Neural progenitor cell (in vitro differentiated cells): ENCODE measurements at regions not wholly inside any gene's neighbourhood (a gene's known extent, or its start where the extent isn't known, plus 50 kb on each side); places are given as distances from the start of the nearest gene placed in this dataset.

ENCODE experiments used
- DNase-seq: peaks from one replicate; pipeline ENCODE4 v3.0.0-alpha.2; 2016; ENCODE audit warnings: low spot score
- H2AFZ ChIP-seq: fragments of 200-600 bp; sonication (generic); replicated peaks from 2 replicates; pipeline ENCODE4 v1.6.1; 2016; ENCODE audit warnings: antibody characterized with exemption
- H3F3A ChIP-seq: fragments of 200-600 bp; sonication (generic); 2 replicates; pipeline ENCODE4 v1.6.1; 2016; ENCODE audit warnings: antibody characterized with exemption, low read depth
- H3K27ac ChIP-seq: fragments of 200-600 bp; sonication (generic); 2 replicates; pipeline ENCODE4 v1.5.1; 2016; ENCODE audit warnings: mild to moderate bottlenecking
- H3K27me3 ChIP-seq: fragments of 200-600 bp; sonication (generic); 2 replicates; pipeline ENCODE4 v1.6.1; 2016; ENCODE audit warnings: mild to moderate bottlenecking, moderate library complexity
- H3K36me3 ChIP-seq: fragments of 200-600 bp; sonication (generic); 2 replicates; pipeline ENCODE4 v1.5.1; 2016
- H3K4me1 ChIP-seq: fragments of 200-600 bp; sonication (generic); 2 replicates; pipeline ENCODE4 v1.6.1; 2016; ENCODE audit warnings: mixed run types
- H3K4me2 ChIP-seq: fragments of 200-600 bp; sonication (generic); 2 replicates; pipeline ENCODE4 v1.6.1; 2016
- H3K4me3 ChIP-seq: fragments of 200-600 bp; sonication (generic); 2 replicates; pipeline ENCODE4 v1.5.1; 2016
- H3K79me2 ChIP-seq: fragments of 200-600 bp; sonication (generic); 2 replicates; pipeline ENCODE4 v1.6.1; 2016; ENCODE audit warnings: low read depth
- H3K9ac ChIP-seq: fragments of 200-600 bp; sonication (generic); 2 replicates; pipeline ENCODE4 v1.6.1; 2016
- H3K9me3 ChIP-seq: fragments of 200-600 bp; sonication (generic); 2 replicates; pipeline ENCODE4 v1.5.1; 2016; ENCODE audit warnings: low read depth
- H4K20me1 ChIP-seq: fragments of 200-600 bp; sonication (generic); 2 replicates; pipeline ENCODE4 v1.6.1; 2016; ENCODE audit warnings: low read depth
- H3K27ac Mint-ChIP-seq: 3 replicates; pipeline ENCODE4 v1.8.0; 2021; ENCODE audit warnings: mixed read lengths
- H3K27me3 Mint-ChIP-seq: 2 replicates; pipeline ENCODE4 v1.8.0; 2022; ENCODE audit warnings: low read depth, mild to moderate bottlenecking, inconsistent platforms, moderate library complexity, mixed read lengths; ENCODE audit not compliant: insufficient read depth
- H3K36me3 Mint-ChIP-seq: 3 replicates; pipeline ENCODE4 v1.8.0; 2021; ENCODE audit warnings: mixed read lengths
- H3K4me1 Mint-ChIP-seq: 3 replicates; pipeline ENCODE4 v1.8.0; 2021; ENCODE audit warnings: mixed read lengths
- H3K4me3 Mint-ChIP-seq: 3 replicates; pipeline ENCODE4 v1.8.0; 2021; ENCODE audit warnings: mild to moderate bottlenecking, moderate library complexity, mixed read lengths
- H3K9me3 Mint-ChIP-seq: 3 replicates; pipeline ENCODE4 v1.8.0; 2020; ENCODE audit warnings: mixed read lengths
- EZH2 ChIP-seq: fragments of 200-600 bp; sonication (generic); IDR thresholded peaks from 2 replicates; pipeline ENCODE4 v1.6.1; 2017; ENCODE audit warnings: antibody characterized with exemption, mild to moderate bottlenecking, moderate library complexity
- EZH2phosphoT487 ChIP-seq: fragments of 200-600 bp; sonication (generic); IDR thresholded peaks from 2 replicates; pipeline ENCODE4 v1.6.1; 2017; ENCODE audit warnings: antibody characterized with exemption
- TF ChIP-seq, protein P1 (sequence below): fragments of 200-600 bp; sonication (generic); IDR thresholded peaks from 2 replicates; pipeline ENCODE4 v1.5.1; 2017; ENCODE audit warnings: antibody characterized with exemption, mild to moderate bottlenecking

DNA sequence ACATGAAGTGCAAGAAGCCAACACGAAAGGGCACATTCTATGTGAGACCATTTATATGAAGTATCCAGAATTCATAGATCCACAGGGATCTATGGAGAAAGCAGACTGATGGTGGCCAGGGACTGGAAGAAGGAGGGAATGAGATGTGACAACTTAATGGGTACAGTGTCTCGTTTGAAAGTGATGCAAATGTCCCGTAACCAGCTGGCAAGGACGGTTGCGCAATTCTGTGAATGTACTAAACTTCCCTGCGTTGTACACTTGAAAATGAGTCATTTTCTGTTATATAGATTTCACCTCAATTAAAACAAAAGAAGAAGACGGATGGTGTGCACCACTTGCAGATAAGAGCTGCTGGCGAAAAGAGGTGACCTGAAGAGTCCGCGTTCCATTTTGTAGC is 861.1 kb downstream of the TYW1 start:
- no peak overlapping the region for H2AFZ ChIP-seq
- no peaks in the 10 kb centered on the region for H3K27me3 ChIP-seq
- H3F3A ChIP-seq: no peaks in the 10 kb centered on the region
- no peaks in the 10 kb centered on the region for H3K36me3 ChIP-seq
- no peaks in the 10 kb centered on the region for H3K79me2 ChIP-seq
- peaks cover 5% of the 10 kb centered on the region for H3K4me1 ChIP-seq
- H3K9me3 ChIP-seq: no peaks in the 10 kb centered on the region
- Mint-ChIP-seq H3K4me1 (peaks cover 17% of the 10 kb centered on the region), H3K27ac (no peak overlapping the region), H3K9me3 (peaks cover 12% of the 10 kb centered on the region), H3K36me3 (no peaks in the 10 kb centered on the region), H3K27me3 (peaks cover 5% of the 10 kb centered on the region), H3K4me3 (no peak overlapping the region)
- TF ChIP-seq EZH2 (no peak), EZH2phosphoT487 (no peak)
- TF ChIP-seq, protein P1, sequence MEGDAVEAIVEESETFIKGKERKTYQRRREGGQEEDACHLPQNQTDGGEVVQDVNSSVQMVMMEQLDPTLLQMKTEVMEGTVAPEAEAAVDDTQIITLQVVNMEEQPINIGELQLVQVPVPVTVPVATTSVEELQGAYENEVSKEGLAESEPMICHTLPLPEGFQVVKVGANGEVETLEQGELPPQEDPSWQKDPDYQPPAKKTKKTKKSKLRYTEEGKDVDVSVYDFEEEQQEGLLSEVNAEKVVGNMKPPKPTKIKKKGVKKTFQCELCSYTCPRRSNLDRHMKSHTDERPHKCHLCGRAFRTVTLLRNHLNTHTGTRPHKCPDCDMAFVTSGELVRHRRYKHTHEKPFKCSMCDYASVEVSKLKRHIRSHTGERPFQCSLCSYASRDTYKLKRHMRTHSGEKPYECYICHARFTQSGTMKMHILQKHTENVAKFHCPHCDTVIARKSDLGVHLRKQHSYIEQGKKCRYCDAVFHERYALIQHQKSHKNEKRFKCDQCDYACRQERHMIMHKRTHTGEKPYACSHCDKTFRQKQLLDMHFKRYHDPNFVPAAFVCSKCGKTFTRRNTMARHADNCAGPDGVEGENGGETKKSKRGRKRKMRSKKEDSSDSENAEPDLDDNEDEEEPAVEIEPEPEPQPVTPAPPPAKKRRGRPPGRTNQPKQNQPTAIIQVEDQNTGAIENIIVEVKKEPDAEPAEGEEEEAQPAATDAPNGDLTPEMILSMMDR: no peak
- H3K4me2 ChIP-seq: no peak overlapping the region
- no peak overlapping the region for H3K9ac ChIP-seq
- DNase-seq: no peak
- H3K4me3 ChIP-seq: no peak overlapping the region
- no peaks in the 10 kb centered on the region for H4K20me1 ChIP-seq
- no peak overlapping the region for H3K27ac ChIP-seq

DNA sequence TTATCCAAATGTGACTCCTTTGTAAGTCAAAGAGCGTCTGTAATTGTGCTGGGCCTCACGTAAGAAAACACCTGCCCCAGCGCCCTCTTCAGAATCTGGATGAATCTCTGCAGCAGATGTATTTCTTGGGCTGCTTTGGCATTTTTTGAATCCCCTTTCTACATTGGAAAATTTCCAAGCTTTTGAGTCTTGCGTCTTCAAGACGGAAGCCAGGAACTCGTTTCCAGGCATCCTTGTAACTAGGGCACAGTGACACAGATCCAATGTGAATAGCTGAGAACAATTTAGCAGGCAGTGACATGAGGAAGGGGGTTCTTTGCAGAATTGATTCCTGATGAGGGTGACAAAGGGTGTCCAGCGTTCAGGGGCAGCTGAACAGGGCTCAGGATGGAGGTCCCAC is 862.3 kb downstream of the TYW1 start:
- no peak overlapping the region for H3K4me3 Mint-ChIP-seq
- Histone ChIP-seq H3K27me3 (no peaks in the 10 kb centered on the region), H3K4me1 (peaks cover 5% of the 10 kb centered on the region), H3K36me3 (no peaks in the 10 kb centered on the region), H3K4me3 (no peak overlapping the region), H3K27ac (no peak overlapping the region), H4K20me1 (no peaks in the 10 kb centered on the region), H3F3A (no peaks in the 10 kb centered on the region), H3K9ac (no peak overlapping the region), H2AFZ (no peak overlapping the region), H3K79me2 (no peaks in the 10 kb centered on the region), H3K9me3 (no peaks in the 10 kb centered on the region), H3K4me2 (no peak overlapping the region)
- H3K27me3 Mint-ChIP-seq: peaks cover 7% of the 10 kb centered on the region
- H3K27ac Mint-ChIP-seq: no peak overlapping the region
- H3K36me3 Mint-ChIP-seq: no peaks in the 10 kb centered on the region
- no peak for DNase-seq
- TF ChIP-seq EZH2phosphoT487: no peak
- TF ChIP-seq EZH2: no peak
- TF ChIP-seq, protein P1: no peak
- H3K9me3 Mint-ChIP-seq: peaks cover 15% of the 10 kb centered on the region
- peaks cover 16% of the 10 kb centered on the region for H3K4me1 Mint-ChIP-seq

DNA sequence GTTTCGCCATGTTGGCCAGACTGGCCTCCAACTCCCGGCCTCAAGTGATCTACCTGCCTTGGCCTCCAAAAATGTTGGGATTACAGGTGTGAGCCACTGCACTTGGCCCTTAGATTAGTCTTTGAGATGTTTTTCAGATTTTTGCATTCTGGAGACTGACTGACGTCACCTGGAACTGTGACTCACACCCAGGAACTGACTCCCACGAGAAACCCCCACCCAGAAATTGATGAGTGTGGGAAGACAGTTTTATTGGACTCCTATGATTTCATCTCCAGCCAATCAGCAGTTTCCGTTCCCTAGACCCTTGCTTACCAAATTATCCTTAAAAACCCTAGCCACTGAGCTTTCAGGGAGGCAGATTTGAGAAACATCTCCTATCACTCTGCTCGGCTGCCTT is 867.3 kb downstream of the TYW1 start:
- no peaks in the 10 kb centered on the region for H3K4me1 ChIP-seq
- no peaks in the 10 kb centered on the region for H3K36me3 Mint-ChIP-seq
- H3K9ac ChIP-seq: no peak overlapping the region
- peaks cover 15% of the 10 kb centered on the region for H3K9me3 Mint-ChIP-seq
- no peak overlapping the region for H2AFZ ChIP-seq
- H3F3A ChIP-seq: no peaks in the 10 kb centered on the region
- H3K4me3 Mint-ChIP-seq: no peak overlapping the region
- no peak overlapping the region for H3K4me3 ChIP-seq
- H3K27ac Mint-ChIP-seq: no peak overlapping the region
- H3K36me3 ChIP-seq: no peaks in the 10 kb centered on the region
- peaks cover 5% of the 10 kb centered on the region for H3K27me3 Mint-ChIP-seq
- DNase-seq: no peak
- no peak overlapping the region for H3K27ac ChIP-seq
- TF ChIP-seq, protein P1: no peak
- TF ChIP-seq EZH2 (no peak), EZH2phosphoT487 (no peak)
- H3K79me2 ChIP-seq: no peaks in the 10 kb centered on the region
- H3K4me2 ChIP-seq: no peak overlapping the region
- H4K20me1 ChIP-seq: no peaks in the 10 kb centered on the region
- no peaks in the 10 kb centered on the region for H3K27me3 ChIP-seq
- H3K9me3 ChIP-seq: no peaks in the 10 kb centered on the region
- H3K4me1 Mint-ChIP-seq: no peaks in the 10 kb centered on the region
